ENCODE measurements at regions not wholly inside any gene's neighbourhood (a gene's known extent, or its start where the extent isn't known, plus 50 kb on each side); places are given as distances from the start of the nearest gene placed in this dataset.

- H3K27me3 ChIP-seq: no peaks in the 10 kb centered on the region
Observed at GRCh38 chr2:204312105-204312504, 233.2 kb upstream of the PARD3B start.

GRCh38 chr2:204313256-204313655 lies 232.0 kb upstream of the PARD3B start:
- Histone ChIP-seq H3K27me3 (no peaks in the 10 kb centered on the region), H3K27ac (no peak overlapping the region), H3K4me3 (no peak overlapping the region), H3K36me3 (no peaks in the 10 kb centered on the region), H3K4me1 (ENCODE audit: low read depth) (peaks cover 11% of the 10 kb centered on the region), H3K9me3 (ENCODE audit: low read depth) (no peaks in the 10 kb centered on the region)
- no peak for DNase-seq (ENCODE audit: low read depth in 1 of 2, low spot score in 1 of 2)
- no peak for TF ChIP-seq CTCF (IDR thresholded peaks at IDR 0.05; ENCODE audit: low read depth, low read length)

More at GRCh38 chr2:204312105-204312504, 233.2 kb upstream of the PARD3B start:
- Histone ChIP-seq H3K4me3 (no peak overlapping the region), H3K36me3 (no peaks in the 10 kb centered on the region), H3K27ac (no peak overlapping the region), H3K4me1 (ENCODE audit: low read depth) (peaks cover 11% of the 10 kb centered on the region), H3K9me3 (ENCODE audit: low read depth) (no peaks in the 10 kb centered on the region)
- no peak for TF ChIP-seq CTCF (IDR thresholded peaks at IDR 0.05; ENCODE audit: low read depth, low read length)
- DNase-seq (ENCODE audit: low read depth in 1 of 2, low spot score in 1 of 2): no peak

GRCh38 chr2:204315236-204315662 lies 230.0 kb upstream of the PARD3B start:
- DNase-seq (ENCODE audit: low read depth in 1 of 2, low spot score in 1 of 2): no peak
- Histone ChIP-seq H3K4me1 (ENCODE audit: low read depth) (peaks cover 11% of the 10 kb centered on the region), H3K9me3 (ENCODE audit: low read depth) (no peaks in the 10 kb centered on the region), H3K4me3 (no peak overlapping the region), H3K27ac (no peak overlapping the region), H3K36me3 (no peaks in the 10 kb centered on the region), H3K27me3 (no peaks in the 10 kb centered on the region)
- TF ChIP-seq CTCF (IDR thresholded peaks at IDR 0.05; ENCODE audit: low read depth, low read length): no peak

- no peaks in the 10 kb centered on the region for H3K9me3 ChIP-seq (ENCODE audit: low read depth)
- no peak overlapping the region for H3K27ac ChIP-seq
- no peaks in the 10 kb centered on the region for H3K36me3 ChIP-seq
- peaks cover 5% of the 10 kb centered on the region for H3K4me1 ChIP-seq (ENCODE audit: low read depth)
- no peak overlapping the region for H3K4me3 ChIP-seq
- no peaks in the 10 kb centered on the region for H3K27me3 ChIP-seq
- DNase-seq (ENCODE audit: low read depth in 1 of 2, low spot score in 1 of 2): no peak
- TF ChIP-seq CTCF (IDR thresholded peaks at IDR 0.05; ENCODE audit: low read depth, low read length): no peak
Observed at GRCh38 chr2:204317640-204318039, 227.6 kb upstream of the PARD3B start.

- no peak overlapping the region for H3K27ac ChIP-seq
- H3K27me3 ChIP-seq: no peaks in the 10 kb centered on the region
- DNase-seq (ENCODE audit: low read depth in 1 of 2, low spot score in 1 of 2): no peak
- H3K4me3 ChIP-seq: no peak overlapping the region
- no peaks in the 10 kb centered on the region for H3K9me3 ChIP-seq (ENCODE audit: low read depth)
- no peak for TF ChIP-seq CTCF (IDR thresholded peaks at IDR 0.05; ENCODE audit: low read depth, low read length)
- no peaks in the 10 kb centered on the region for H3K4me1 ChIP-seq (ENCODE audit: low read depth)
- H3K36me3 ChIP-seq: no peaks in the 10 kb centered on the region
Observed at GRCh38 chr2:204321027-204321800, 224.1 kb upstream of the PARD3B start.
